NCI-H82 (cell line): ENCODE measurements at regions not wholly inside any gene's neighbourhood (a gene's known extent, or its start where the extent isn't known, plus 50 kb on each side); places are given as distances from the start of the nearest gene placed in this dataset.
A peak's percentile ranks its signal among the peaks of the same experiment; 100 is the strongest.
"Not testable (repeated sequence)": the region's sequence is repeated elsewhere in the genome, so short reads cannot be mapped to it uniquely, and the experiment has no call there.

ENCODE experiments used
- DNase-seq: peaks from one replicate; lab custom pipeline; 2025; lab: John Stamatoyannopoulos, UW

DNA sequence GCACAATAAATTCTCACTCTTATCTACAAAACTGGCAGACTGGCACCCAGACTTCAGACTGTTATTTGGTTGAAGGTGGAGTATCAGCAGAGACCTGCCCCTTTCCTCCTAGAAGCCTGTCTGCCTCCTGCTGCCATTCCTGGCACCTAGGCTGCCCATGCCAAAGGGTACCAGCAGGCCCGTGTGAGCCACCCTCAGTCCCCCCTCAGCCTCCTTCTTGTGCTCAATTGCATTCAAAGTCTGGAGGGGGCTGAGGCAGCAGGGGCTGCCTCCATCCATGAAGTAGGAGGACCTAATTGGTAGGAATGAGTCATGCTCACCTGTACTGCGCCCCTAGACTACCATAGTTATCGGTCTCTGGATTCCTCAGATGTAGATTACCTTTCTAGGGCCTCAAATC, 440.9 kb upstream of the GRM3 start:
- DNase-seq, result no peak

DNA sequence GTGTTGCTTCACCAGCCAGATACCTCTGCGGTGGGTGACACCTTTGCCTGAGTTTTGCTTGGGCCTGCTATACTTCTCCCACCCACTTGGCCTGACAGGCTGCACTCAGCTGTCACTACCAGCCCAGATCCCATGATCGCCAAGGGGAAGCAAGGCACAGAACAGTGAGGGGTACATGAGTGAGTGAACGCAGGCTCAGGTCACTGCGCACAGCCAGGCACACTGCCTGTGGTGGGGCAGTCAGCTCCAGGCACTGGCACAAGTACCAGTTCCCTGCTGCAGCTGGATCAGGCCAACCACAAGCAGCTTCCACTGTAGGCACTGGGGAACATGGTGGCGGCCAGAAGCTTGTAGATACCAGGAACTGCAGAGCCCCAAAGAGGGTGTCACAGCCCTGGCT, 441.9 kb upstream of the GRM3 start:
- no peak for DNase-seq

DNA sequence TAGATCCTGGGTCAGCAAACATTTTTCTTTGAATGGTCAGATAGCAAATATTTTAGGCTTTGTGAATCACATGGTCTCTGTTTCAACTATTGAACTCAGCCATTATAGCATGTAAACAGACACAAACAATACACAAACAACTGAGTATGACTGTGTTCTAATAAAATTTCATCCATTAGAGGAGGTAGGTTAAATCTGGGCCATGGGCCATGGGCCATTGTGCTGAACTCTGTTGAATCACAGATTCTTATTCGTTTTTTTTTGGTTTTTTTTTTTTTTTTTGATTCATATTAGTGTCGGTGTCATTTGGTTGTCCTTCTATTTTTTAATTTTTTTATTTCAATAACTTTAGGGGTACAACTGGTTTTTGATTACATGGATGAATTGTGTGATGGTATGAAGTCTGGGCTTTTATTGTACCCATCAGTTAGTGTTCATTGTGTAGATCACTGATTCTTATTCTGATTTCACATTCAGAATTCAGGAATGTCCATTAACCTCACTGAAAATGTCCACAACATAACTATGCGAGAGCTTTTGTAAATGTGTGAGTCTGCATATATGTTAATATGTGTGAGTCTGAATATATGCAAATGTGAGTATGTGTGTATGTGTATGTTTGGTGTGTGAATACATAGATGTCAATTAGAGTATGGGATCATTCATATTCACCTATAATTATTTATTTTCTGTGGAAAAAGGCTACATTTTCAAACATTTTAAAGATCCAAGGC, 443.7 kb upstream of the GRM3 start:
- no peak for DNase-seq

DNA sequence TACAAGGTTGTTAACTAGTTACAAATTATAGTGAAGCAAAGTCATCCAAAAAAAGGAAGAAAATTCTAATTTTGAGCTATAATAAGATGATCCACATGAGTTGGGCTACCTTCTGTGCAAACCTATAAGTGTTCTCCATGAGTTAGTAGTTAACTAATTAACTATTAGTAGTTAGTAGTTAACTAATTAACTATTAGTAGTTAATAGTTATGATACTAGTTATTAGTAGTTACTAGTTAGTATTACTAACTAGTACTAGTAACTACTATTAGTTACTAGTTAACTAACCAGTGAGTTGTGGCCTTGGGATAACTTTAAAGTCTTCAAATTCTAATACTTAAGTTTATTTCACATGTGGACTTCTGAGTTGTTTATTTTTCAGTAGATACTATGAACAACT, 453.4 kb upstream of the GRM3 start:
- no peak for DNase-seq

DNA sequence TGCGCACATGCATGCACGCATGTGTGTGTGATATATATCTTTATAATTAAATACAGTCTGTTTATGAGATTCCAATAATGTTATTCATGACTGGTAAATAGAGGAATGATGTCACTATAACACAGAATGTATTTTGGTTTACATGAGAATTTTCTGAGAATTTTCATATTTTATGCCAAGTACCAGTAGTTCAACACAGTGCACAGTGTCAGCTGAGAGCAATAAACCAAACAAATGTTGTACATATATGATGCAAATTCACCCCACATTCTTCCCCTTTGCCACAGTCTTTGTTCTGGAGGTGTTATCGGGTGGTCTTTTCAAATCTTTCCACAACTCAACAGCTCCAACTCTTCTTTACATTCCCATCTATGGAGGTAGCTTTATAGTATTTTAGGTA, 462.2 kb upstream of the GRM3 start:
- no peak for DNase-seq

DNA sequence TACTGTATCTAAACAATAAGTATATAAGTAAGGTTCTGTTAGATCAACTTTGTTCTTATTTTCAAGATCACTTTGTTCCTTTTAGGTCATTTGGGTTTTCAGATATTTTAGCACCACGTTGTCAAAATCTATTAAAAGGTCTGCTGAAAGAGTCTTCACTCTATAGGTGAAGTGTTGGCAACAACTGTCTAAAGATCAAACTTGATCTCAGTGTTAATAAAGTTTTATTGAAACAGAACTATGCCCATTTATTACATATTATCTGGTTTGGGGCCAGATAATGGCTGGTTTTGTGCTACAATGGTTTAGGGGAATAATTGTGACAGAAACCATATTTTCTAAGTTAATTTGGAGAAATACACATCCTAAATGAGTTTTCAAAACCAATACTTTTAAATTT, 478.9 kb upstream of the GRM3 start:
- DNase-seq, result no peak

DNA sequence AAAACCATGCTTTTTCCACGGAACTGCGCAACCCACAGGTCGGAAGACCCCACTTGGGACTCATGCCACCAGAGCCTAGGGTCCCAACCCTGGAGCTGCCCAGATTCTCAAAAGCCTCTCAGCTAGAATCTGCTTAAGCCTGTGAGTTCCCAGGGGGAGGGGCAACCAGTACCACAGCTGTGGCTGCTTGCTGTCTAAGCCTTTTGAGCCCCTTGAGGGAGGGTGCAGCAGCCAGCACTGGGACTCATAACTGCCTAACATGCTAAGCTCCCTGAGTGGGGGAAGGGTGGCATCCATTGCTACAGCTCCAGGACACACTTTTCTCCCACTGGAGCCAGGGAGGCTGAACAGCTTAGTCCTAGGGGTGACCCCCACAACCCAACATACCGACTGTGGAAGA, 485.6 kb upstream of the GRM3 start:
- peak; percentile 92 for DNase-seq

DNA sequence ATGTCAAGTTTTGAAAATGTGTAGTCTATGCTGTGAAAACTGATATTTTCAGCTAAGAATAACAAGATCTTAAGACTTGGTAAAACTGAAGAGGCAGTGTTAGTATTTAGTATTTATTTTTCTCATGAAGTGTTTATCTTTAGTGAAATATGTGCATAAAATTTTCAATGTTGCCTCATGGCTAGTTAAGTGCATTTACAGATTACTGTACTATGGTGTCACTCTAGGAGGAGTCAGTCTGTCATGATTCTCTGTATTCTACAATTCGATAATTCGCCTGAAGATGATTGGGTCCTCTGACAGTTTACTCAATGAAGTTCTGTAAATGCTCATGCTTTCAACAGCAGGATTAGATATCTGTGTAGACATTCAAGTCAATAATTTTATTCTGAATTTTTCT, 488.1 kb upstream of the GRM3 start:
- no peak for DNase-seq

DNA sequence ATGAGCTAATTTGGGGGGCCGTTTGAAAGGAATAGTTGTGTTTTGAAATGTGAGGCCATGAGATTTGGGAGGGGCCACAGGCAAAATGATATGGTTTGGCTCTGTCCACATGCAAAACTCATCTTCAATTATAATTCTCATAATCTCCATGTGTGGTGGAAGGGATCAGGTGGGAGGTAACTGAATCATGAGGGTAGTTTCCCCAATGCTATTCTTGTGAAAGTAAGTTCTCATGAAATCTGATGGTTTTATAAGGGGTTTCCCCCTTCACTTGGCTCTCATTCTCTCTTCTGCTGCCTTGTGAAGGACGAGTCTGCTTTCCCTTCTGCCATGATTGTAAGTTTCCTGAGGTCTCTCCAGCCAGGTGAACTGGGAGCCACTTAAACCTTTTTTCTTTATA, 490.8 kb upstream of the GRM3 start:
- DNase-seq, result no peak

DNA sequence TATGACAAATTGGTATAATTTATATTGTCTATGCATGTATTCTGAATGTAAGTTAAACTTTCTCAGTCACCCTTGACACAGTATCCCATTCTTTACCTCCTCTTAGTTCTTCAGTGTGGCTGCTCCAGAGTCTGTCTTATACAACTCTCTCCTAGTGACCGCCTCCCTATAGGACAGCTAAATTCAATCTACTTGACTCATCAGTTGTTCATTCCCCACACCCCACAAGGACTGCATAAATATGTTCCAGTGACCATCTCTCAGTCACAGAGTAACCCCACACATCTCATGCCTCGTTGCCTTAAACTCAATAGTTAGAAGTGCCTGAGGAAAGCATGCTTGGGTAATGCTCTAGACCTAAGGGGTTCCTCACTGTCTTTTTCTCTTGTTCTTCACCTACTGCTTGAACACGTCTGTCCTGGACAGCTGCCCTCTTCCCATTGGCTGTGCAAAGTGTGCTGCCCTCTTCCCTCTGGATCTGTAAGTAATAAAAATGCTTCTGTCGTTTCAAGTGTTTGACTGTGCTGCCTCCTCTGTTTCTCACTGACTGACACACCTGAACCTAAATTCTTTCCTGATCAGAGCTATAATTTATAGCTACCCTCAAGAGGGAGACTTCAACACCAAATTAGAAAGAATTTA, 494.6 kb upstream of the GRM3 start:
- DNase-seq, result no peak

DNA sequence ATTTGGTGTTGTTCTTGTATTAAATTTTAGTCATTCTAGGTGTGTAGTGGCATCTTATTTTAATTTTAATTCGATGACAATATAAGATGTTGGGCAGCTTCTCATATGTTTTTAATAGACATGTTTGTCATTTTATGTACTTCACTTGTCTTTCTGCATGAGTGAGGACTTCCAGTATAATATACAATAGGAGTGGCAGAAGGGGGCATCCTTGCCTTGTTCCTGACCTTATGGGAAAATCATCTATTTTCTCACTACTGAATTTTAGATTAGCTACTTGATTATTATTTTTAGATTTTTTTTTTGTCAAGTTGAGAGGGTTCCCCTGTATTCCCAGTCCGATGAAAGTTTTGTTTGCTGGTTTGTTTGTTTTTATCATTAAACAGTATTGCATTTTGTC, 495.2 kb upstream of the GRM3 start:
- DNase-seq, result no peak

DNA sequence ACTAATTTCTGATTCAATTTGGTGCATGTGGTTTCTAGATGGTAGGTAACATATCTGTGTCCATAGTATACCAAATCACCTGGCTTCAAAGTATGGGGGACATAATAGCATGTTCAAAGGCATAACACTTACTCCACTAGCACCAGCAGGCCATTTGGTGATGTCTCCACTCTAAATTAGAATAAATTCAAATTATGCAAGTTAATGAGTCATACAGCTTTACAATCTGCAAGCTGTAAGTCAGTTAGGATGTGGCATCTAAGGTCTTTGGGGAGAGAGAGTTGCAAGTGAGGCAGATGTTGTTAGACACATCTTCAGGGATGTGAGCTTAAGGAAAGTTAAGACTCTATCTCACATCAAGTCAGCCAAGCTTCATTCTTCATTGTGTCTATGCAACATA, 506.4 kb upstream of the GRM3 start:
- DNase-seq, result no peak

DNA sequence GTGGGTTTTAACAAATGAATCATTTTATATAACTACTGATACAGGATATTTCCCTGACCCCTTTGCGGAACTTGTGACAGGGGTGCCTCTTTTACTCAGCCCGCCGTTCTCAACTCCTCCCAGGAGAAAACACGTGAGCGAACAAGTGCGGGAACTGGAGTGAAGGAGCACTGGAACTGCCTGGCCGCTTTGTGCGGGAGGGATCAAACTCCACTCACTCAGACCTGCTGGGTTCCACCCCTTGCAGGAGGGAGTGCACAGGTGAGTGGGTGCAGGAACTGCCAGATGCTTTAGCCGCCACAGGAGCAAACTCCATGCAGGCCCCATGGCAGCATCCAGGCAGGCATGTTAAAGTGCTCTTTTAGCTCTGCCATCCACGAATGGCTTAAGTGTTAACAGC, 513.4 kb upstream of the GRM3 start:
- DNase-seq, result no peak

DNA sequence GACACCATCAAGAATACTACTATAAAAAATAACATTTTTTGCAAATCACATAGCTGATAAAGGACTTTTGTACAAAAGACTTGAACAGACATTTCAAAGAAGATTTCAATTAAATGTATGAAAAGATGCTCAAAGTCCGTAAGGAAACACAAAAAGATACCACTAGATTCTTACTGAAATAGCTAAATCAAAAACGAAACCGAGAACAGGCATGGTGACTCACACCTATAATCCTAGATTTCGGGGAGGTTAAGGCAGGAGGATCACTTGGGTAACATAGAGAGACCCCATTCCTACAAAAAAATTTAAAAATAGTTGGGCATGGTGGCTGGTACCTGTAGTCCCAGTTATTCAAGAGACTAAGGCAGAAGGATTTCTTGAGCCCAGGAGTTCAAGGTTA, 520.2 kb upstream of the GRM3 start:
- DNase-seq, result no peak

DNA sequence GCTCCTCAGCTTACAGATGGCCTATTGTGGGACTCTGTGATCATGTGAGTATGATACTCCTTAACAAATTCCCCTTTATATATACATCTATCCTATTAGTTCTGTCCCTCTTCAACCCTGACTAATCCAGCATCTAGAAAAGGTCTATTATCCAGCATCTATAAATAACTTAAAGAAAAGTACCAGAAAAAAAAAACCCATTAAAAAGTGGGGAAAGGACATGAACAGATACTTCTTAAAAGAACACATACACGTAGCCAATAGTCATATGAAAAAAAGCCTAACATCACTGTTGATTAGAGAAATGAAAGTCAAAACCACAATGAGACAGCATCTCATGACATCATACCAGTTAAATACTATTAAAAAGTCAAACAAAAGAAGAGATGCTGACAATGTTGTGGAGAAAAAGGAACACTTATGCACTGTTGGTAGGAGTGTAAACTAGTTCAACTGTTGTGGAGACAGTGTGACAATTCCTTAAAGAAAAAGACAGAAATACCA, 549.5 kb upstream of the GRM3 start:
- DNase-seq, result no peak

DNA sequence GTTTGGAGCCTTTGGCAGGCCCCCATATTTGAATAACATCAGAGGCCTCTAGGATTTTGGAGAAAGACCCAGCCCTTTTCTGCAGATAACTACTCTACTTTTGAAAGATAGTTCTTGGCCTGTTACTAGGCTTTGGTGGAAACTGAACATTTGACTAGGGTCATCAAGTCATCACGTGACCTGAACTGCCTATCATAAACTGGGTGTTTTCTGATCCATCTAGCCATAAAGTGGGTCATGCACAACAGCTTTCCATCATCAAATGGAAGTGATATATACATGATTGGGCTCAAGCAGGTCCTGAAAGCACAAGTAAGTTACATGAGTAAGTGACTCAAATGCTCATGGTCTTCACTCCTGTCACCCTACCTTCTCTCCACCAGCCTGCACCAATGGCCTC, 552.3 kb upstream of the GRM3 start:
- DNase-seq, result no peak

DNA sequence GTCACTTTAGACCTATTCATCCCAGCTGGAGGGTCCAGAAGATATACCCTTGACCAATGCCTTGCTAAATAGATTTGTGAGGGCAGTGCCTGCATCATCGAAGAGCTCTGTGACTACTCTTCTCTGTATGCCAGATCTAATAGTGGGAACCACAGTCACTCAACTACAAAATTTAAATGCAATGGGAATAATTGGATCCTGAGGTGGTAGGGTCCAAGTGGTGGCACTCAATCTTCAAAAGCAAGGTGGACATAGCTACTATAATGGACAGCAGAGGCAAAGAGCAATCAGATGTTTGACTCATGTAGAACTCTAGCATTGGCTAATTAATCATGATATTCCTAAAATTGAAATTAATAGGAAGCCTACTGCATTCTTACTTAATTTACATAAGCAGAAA, 554.3 kb upstream of the GRM3 start:
- DNase-seq, result no peak

DNA sequence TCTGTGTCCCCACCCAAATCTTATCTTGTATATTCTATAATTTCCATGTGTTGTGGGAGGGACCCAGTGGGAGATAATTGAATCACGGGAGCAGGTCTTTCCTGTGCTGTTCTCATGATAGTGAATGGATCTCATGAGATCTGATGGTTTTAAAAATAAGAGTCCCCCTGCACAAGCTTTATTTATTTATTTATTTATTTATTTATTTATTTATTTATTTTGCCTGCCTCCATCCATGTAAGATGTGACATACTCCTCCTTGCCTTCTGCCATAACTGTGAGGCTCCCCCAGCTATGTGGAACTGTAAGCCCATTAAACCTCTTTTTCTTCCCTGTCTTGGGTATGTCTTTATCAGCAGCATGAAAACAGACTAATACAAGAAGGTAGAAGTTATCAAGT, 579.1 kb upstream of the GRM3 start:
- not testable (repeated sequence) for DNase-seq

DNA sequence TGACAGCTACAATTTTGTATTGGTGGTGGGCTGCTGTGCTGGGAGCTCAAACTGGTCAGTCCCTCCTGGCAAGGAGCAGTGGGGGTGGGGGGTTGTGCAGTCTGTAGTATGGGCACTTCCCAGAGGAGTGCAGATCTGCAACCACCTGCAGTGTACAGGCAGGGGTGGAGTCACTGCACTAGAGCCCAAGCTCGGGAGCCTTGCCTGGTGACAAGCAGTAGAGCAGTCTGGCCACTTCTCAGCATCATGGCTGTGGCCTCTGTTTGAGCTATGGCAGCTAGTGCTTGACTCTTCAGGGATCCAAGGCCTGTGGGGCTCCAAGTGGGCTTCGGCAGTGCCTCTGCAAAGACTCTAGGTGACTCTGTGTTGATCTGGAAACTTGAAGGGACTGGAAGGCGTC, 585.1 kb upstream of the GRM3 start:
- no peak for DNase-seq

DNA sequence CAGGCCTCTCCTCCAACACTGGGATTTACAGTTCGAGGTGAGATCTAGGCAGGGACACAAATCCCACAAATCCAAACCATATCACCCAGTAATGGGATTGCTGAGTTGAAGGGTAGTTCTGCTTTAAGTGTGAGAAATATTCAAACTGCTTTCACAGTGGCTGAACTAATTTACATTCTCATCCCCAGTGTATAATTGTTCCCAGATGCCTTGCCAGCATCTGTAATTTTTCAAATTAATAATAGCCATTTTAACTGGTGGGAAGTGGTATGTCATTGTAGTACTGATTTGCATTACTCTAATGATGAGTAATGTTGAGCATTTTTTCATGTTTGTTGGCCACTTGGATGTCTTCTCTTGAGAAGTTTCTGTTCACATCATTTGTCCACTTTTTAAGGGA, 592.8 kb upstream of the GRM3 start:
- DNase-seq, result peak; percentile 9

DNA sequence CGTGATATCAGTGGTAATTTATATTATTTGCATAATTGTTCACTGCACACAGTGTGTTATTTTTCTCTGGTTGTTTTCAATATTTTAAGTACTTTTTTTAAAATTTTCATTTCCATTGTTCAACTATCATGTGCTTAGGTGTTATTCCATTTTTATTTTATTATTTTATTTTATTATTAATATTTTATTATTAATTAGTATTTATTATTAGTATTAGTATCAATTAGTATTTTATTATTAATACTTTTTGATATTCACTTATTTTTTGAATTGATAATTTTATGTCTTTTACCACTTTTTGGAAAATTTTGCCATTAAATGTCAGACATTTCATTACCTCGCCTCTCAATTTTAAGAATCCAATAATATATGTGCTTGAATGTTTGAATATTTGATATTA, 593.8 kb upstream of the GRM3 start:
- no peak for DNase-seq

DNA sequence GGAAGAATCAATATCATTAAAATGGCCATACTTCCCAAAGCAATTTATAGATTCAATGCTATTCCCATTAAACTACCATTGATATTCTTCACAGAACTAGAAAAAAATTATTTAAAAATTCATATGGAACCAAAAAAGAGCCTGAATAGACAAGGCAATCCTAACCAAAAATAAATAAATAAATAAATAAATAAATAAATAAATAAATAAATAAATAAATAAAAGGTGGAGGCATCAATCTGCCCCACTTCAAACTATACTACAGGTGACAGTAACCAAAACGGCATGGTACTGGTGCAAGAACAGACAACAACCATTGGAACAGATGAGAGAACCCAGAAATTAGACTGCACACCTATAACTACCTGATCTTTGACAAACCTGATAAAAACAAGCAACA, 598.5 kb upstream of the GRM3 start:
- not testable (repeated sequence) for DNase-seq

DNA sequence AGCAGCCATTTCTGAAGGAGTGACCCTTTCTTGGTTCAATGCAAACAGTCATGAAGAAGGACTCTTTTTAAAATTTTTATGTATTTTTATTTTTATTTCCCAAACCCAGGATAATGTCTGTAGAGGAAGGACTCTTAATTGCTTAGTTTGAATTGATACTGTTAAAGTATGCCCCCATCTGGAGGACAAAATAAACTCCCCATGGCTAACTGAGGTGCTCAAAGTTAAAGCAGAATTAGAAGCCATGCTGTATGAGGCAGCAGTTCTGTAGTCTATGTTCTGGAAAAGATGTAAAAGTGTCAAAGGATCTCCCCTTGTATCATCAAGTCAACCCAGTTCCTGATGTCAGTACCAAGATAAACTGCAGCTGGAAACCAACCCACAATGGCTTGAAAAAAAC, 617.9 kb upstream of the GRM3 start:
- DNase-seq, result no peak

DNA sequence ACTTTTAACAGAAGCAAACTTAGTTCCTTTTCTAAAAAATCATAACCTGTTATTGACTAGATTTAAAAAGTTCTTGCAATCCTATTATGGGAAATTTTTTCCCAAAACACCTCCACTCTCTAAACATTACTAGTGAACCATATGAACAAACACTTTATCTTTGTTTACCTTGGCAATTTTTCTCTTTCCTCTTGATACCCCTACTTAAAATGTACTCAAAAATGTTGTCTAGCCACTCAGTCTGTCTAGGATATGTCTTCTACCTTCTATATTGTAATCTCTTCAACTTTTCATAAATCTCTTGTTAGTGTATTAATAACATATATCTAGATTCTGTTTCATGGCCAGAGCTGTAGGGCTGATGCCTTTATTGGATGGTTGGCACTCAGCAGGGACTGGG, 630.0 kb upstream of the GRM3 start:
- no peak for DNase-seq
